ENCODE measurements at regions not wholly inside any gene's neighbourhood (a gene's known extent, or its start where the extent isn't known, plus 50 kb on each side); places are given as distances from the start of the nearest gene placed in this dataset.

GRCh38 chr21:21963911-21964310 lies 965.7 kb downstream of the NCAM2 start:
- DNase-seq (no peak), ATAC-seq (no peak)
- Histone ChIP-seq H3K9me3 (peaks cover 0 to 30% (median 10%) of the 10 kb centered on the region in 12 donors), H3K4me3 (no peak overlapping the region), H3K36me3 (no peaks in the 10 kb centered on the region), H3K4me1 (no peaks in the 10 kb centered on the region), H3K27me3 (no peaks in the 10 kb centered on the region), H3K27ac (no peak overlapping the region)
- no peak for TF ChIP-seq POLR2A (IDR thresholded peaks at IDR 0.05)
- TF ChIP-seq CTCF (IDR thresholded peaks at IDR 0.05): no peak
- intact Hi-C loops (cut with DNase I): loop anchor here in 1 of 10 donors (10.0 kb wide), 1 partner anchor 59 kb away; no protein-coding TSS in a partner anchor
- WGBS, 4 donors: 30 to 45% (median 39%) methylated on average over 1 of the region's 1 CpG

GRCh38 chr21:21968810-21969209 lies 970.6 kb downstream of the NCAM2 start:
- TF ChIP-seq CTCF (IDR thresholded peaks at IDR 0.05) (no peak), POLR2A (IDR thresholded peaks at IDR 0.05) (no peak)

GRCh38 chr21:21969211-21969610 lies 971.0 kb downstream of the NCAM2 start:
- intact Hi-C loops (cut with DNase I): loop anchor here in 1 of 10 donors (10.0 kb wide), 1 partner anchor 64 kb away; no protein-coding TSS in a partner anchor
- no peak overlapping the region for H3K4me3 ChIP-seq
- no peaks in the 10 kb centered on the region for H3K27me3 ChIP-seq
- peaks cover 0 to 18% (median 5%) of the 10 kb centered on the region in 12 donors for H3K9me3 ChIP-seq
- TF ChIP-seq CTCF (IDR thresholded peaks at IDR 0.05): no peak
- no peak for TF ChIP-seq POLR2A (IDR thresholded peaks at IDR 0.05)
- H3K4me1 ChIP-seq: no peaks in the 10 kb centered on the region
- no peaks in the 10 kb centered on the region for H3K36me3 ChIP-seq
- 36 to 42% (median 39%) methylated on average over 2 of the region's 2 CpGs for WGBS, 4 donors
- no peak for ATAC-seq
- no peak overlapping the region for H3K27ac ChIP-seq
- no peak for DNase-seq

More at GRCh38 chr21:21968810-21969209, 970.6 kb downstream of the NCAM2 start:
- intact Hi-C loops (cut with DNase I): loop anchor here in 1 of 10 donors (10.0 kb wide), 1 partner anchor 64 kb away; no protein-coding TSS in a partner anchor
- no peaks in the 10 kb centered on the region for H3K4me1 ChIP-seq
- peaks cover 0 to 22% (median 9%) of the 10 kb centered on the region in 12 donors for H3K9me3 ChIP-seq
- ATAC-seq (no peak), DNase-seq (no peak)
- no peak overlapping the region for H3K27ac ChIP-seq
- 58 to 76% (median 67%) methylated on average over 2 of the region's 2 CpGs for WGBS, 4 donors
- no peak overlapping the region for H3K4me3 ChIP-seq
- no peaks in the 10 kb centered on the region for H3K36me3 ChIP-seq
- H3K27me3 ChIP-seq: no peaks in the 10 kb centered on the region

GRCh38 chr21:21971384-21971783 lies 973.2 kb downstream of the NCAM2 start:
- H3K4me1 ChIP-seq: no peaks in the 10 kb centered on the region
- no peak overlapping the region for H3K4me3 ChIP-seq
- DNase-seq (no peak), ATAC-seq (no peak)
- TF ChIP-seq CTCF (IDR thresholded peaks at IDR 0.05) (no peak), POLR2A (IDR thresholded peaks at IDR 0.05) (no peak)
- intact Hi-C loops (cut with DNase I): no loop called here
- H3K9me3 ChIP-seq: peaks cover 0 to 4% (median 0%) of the 10 kb centered on the region in 12 donors
- 40 to 67% (median 58%) methylated on average over 4 of the region's 4 CpGs for WGBS, 4 donors
- no peaks in the 10 kb centered on the region for H3K36me3 ChIP-seq
- no peak overlapping the region for H3K27ac ChIP-seq
- no peaks in the 10 kb centered on the region for H3K27me3 ChIP-seq
